AG10803 (cell line): ENCODE measurements at regions not wholly inside any gene's neighbourhood (a gene's known extent, or its start where the extent isn't known, plus 50 kb on each side); places are given as distances from the start of the nearest gene placed in this dataset.
"Not testable (repeated sequence)": the region's sequence is repeated elsewhere in the genome, so short reads cannot be mapped to it uniquely, and the experiment has no call there.

Experiments
- DNase-seq: peaks from one replicate; pipeline ENCODE4 v3.0.0; 2010; ENCODE audit warnings: low read depth
- H3K4me3 ChIP-seq: 2 replicates; pipeline ENCODE4 v1.5.1; 2011; ENCODE audit warnings: mild to moderate bottlenecking, low read length, control low read depth
- CTCF ChIP-seq: conservative IDR thresholded peaks from 2 replicates; pipeline ENCODE4 v1.5.1; 2011; ENCODE audit warnings: mild to moderate bottlenecking, low read length, control low read depth, inconsistent platforms

- TF ChIP-seq CTCF, result no peak
- peak; percentile 68 for DNase-seq
- H3K4me3 ChIP-seq, result no peak overlapping the region
These were observed 304.4 kb downstream of the PREX1 start for GRCh38 chr20:48523191-48523995.

GRCh38 chr20:48521121-48521520, 306.7 kb downstream of the PREX1 start:
- no peak overlapping the region for H3K4me3 ChIP-seq
- no peak for TF ChIP-seq CTCF
- DNase-seq, result no peak

- DNase-seq, H3K4me3 ChIP-seq: not testable (repeated sequence)
These were observed 311.6 kb downstream of the PREX1 start for GRCh38 chr20:48516196-48516595.

GRCh38 chr20:48514577-48514976, 313.2 kb downstream of the PREX1 start:
- H3K4me3 ChIP-seq, DNase-seq: not testable (repeated sequence)

GRCh38 chr20:48512539-48512938, 315.3 kb downstream of the PREX1 start:
- DNase-seq, result not testable (repeated sequence)

GRCh38 chr20:48505066-48505465, 322.7 kb downstream of the PREX1 start:
- DNase-seq, H3K4me3 ChIP-seq: not testable (repeated sequence)

More at GRCh38 chr20:48512539-48512938, 315.3 kb downstream of the PREX1 start:
- not testable (repeated sequence) for H3K4me3 ChIP-seq

GRCh38 chr20:48503166-48503815, 324.5 kb downstream of the PREX1 start:
- no peak overlapping the region for H3K4me3 ChIP-seq
- no peak for TF ChIP-seq CTCF
- no peak for DNase-seq

GRCh38 chr20:48502758-48503157, 325.0 kb downstream of the PREX1 start:
- H3K4me3 ChIP-seq, result no peak overlapping the region
- no peak for TF ChIP-seq CTCF
- DNase-seq, result no peak

- no peak for DNase-seq
- TF ChIP-seq CTCF, result no peak
These were observed 325.8 kb downstream of the PREX1 start for GRCh38 chr20:48502016-48502415.

GRCh38 chr20:48500900-48501299, 326.9 kb downstream of the PREX1 start:
- not testable (repeated sequence) for H3K4me3 ChIP-seq

More at GRCh38 chr20:48502016-48502415, 325.8 kb downstream of the PREX1 start:
- H3K4me3 ChIP-seq, result no peak overlapping the region

GRCh38 chr20:48498939-48499338, 328.9 kb downstream of the PREX1 start:
- not testable (repeated sequence) for H3K4me3 ChIP-seq, DNase-seq

More at GRCh38 chr20:48500900-48501299, 326.9 kb downstream of the PREX1 start:
- not testable (repeated sequence) for DNase-seq

- H3K4me3 ChIP-seq, DNase-seq: not testable (repeated sequence)
These were observed 329.7 kb downstream of the PREX1 start for GRCh38 chr20:48498125-48498524.
